ENCODE measurements at regions not wholly inside any gene's neighbourhood (a gene's known extent, or its start where the extent isn't known, plus 50 kb on each side); places are given as distances from the start of the nearest gene placed in this dataset.

GRCh38 chr21:27813344-27813743 lies 846.5 kb upstream of the ADAMTS5 start:
- no TSS peak for BruUV-seq (replicated peaks)
- ChIA-PET POLR2A (no interaction called here), CTCF (no interaction called here)
- Histone ChIP-seq H3K36me3 (ENCODE audit: control insufficient read depth, insufficient read depth, low read length) (no peaks in the 10 kb centered on the region), H3K27ac (ENCODE audit: low read length) (no peak overlapping the region), H3K4me3 (ENCODE audit: low read depth in 2 of 2, low read length in 2 of 2) (no peak overlapping the region), H3K4me1 (ENCODE audit: control insufficient read depth, insufficient read depth, low read length) (no peaks in the 10 kb centered on the region), H3K9me3 (ENCODE audit: control insufficient read depth, insufficient read depth, low read depth, low read length) (no peaks in the 10 kb centered on the region), H3K27me3 (ENCODE audit: control insufficient read depth, insufficient read depth, low read length) (no peaks in the 10 kb centered on the region)
- in situ Hi-C loops (cut with HindIII; ENCODE audit: low pct_unique_long_range_greater_than_20kb, low sequenced_read_pairs) = no loop called here
- intact Hi-C loops (cut with micrococcal nuclease; ENCODE audit: unreplicated experiment) = no loop called here
- no peak for DNase-seq (ENCODE audit: low read depth, low spot score)
- TF ChIP-seq TCF7L2 (IDR thresholded peaks at IDR 0.05; ENCODE audit: low read depth, low read length) (no peak), POLR2AphosphoS5 (IDR thresholded peaks at IDR 0.05; ENCODE audit: low read depth, low read length) (no peak), SIN3A (IDR thresholded peaks at IDR 0.05; ENCODE audit: borderline replicate concordance, insufficient read depth, low read depth, low read length) (no peak), REST (IDR thresholded peaks at IDR 0.05; ENCODE audit: insufficient read depth in 1 of 2, low read depth in 2 of 2, low read length in 1 of 2) (no peak), CTCF (IDR thresholded peaks at IDR 0.05) (no peak)
- ATAC-seq = no peak

GRCh38 chr21:27812279-27812678 lies 845.4 kb upstream of the ADAMTS5 start:
- TF ChIP-seq SIN3A (IDR thresholded peaks at IDR 0.05; ENCODE audit: borderline replicate concordance, insufficient read depth, low read depth, low read length) = no peak
- no peak for TF ChIP-seq CTCF (IDR thresholded peaks at IDR 0.05)
- TF ChIP-seq POLR2AphosphoS5 (IDR thresholded peaks at IDR 0.05; ENCODE audit: low read depth, low read length) = no peak
- no peak for TF ChIP-seq REST (IDR thresholded peaks at IDR 0.05; ENCODE audit: insufficient read depth in 1 of 2, low read depth in 2 of 2, low read length in 1 of 2)
- no peak for TF ChIP-seq TCF7L2 (IDR thresholded peaks at IDR 0.05; ENCODE audit: low read depth, low read length)
- no peak for ATAC-seq
- Histone ChIP-seq H3K27me3 (ENCODE audit: control insufficient read depth, insufficient read depth, low read length) (no peaks in the 10 kb centered on the region), H3K4me3 (ENCODE audit: low read depth in 2 of 2, low read length in 2 of 2) (no peak overlapping the region), H3K36me3 (ENCODE audit: control insufficient read depth, insufficient read depth, low read length) (no peaks in the 10 kb centered on the region), H3K4me1 (ENCODE audit: control insufficient read depth, insufficient read depth, low read length) (no peaks in the 10 kb centered on the region), H3K9me3 (ENCODE audit: control insufficient read depth, insufficient read depth, low read depth, low read length) (no peaks in the 10 kb centered on the region), H3K27ac (ENCODE audit: low read length) (no peak overlapping the region)
- ChIA-PET CTCF (no interaction called here), POLR2A (no interaction called here)
- DNase-seq (ENCODE audit: low read depth, low spot score) = no peak
- intact Hi-C loops (cut with micrococcal nuclease; ENCODE audit: unreplicated experiment) = no loop called here
- in situ Hi-C loops (cut with HindIII; ENCODE audit: low pct_unique_long_range_greater_than_20kb, low sequenced_read_pairs) = no loop called here
- BruUV-seq (replicated peaks) = no TSS peak
